HG02943 (cell line): ENCODE measurements at regions not wholly inside any gene's neighbourhood (a gene's known extent, or its start where the extent isn't known, plus 50 kb on each side); places are given as distances from the start of the nearest gene placed in this dataset.

ENCODE experiments used
- ATAC-seq: cut with Tn5 transposase; IDR thresholded peaks from one replicate; pipeline ENCODE4 v1.9.1; 2021; ENCODE audit warnings: mild to moderate bottlenecking, low read depth, moderate library complexity; ENCODE audit not compliant: unreplicated experiment

GRCh38 chr7:156490021-156490800 lies 150.4 kb upstream of the RNF32 start:
- no peak for ATAC-seq

DNA sequence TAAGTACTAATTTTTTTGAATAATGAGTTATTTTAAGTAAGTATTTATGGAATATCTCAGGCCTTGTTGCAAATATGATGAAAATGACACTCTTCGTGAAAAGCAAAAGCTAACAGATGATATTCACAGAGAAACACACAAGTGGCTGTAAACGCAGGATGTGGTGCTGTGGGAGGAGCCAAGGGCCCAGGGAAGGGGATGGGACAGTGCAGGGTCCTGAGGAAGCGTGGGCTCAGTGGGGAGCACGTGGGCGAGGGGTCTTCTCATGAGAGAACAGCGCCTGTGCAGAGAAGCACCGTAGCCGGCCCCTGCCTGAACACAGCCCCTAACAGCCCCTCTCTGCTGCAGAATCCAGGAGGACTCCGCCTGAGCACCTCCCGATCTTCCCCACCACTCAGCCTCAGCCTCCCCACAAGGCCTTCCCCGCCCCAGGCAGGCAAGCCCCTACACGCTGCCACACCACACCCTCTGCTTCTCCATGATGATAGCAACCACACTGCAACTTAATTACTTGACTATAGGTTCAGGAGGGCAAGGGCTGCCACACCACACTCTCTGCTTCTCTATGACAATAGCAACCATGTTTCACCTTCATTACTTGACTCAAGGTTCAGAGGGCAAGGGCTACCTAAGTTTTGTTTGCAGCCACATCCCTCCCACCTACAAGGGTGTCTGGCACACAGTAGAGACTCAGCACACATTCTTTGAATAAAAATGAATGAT lies 152.6 kb upstream of the RNF32 start:
- ATAC-seq = no peak

GRCh38 chr7:156480671-156481070 lies 159.9 kb upstream of the RNF32 start:
- ATAC-seq = no peak

DNA sequence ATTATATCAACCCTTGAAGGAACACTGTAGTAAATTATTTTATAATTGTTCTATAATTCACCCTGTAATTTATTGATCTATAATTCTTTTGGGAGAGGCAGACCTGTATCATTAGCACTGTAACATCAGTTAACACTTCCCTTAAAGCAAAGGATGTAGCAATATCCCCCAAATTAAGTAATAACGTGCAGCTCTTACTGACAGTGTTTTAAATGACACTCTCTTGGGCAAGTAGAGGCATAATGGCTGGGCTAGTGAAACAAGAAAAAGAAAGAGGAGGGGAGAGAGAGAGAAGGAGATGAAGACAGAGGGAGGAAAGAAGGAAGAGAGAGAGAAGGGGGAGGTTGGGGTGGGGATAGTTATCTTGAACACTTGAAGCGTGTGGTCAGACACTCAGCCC lies 161.0 kb upstream of the RNF32 start:
- ATAC-seq = no peak

- no peak for ATAC-seq
Measured at GRCh38 chr7:156478486-156478885, 162.1 kb upstream of the RNF32 start.

GRCh38 chr7:156475666-156476065 lies 164.9 kb upstream of the RNF32 start:
- no peak for ATAC-seq

- no peak for ATAC-seq
Measured at GRCh38 chr7:156475179-156475578, 165.4 kb upstream of the RNF32 start.

DNA sequence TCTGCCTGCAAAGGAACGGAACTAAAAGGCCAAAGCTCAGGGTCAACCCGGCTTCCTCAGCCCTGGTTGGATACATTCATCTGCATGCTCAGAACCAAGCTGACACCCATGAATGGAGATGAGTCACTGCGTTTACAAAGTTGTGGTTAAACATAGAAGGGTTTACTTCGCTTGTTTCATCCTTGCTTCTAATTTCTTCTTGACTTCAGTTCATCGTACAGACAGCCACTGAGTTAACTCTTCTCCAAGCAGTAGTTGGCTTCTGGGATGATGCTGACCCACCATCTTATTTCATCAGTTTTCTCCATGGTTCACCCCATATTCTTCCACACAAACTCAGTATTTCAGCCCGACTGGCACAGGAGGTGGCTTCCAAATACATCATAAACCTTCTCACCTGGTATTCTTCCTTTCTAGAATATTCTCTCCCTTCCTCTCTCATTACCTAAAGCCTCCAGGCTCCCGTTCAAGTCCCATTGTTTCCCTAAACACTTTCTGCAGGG lies 166.3 kb upstream of the RNF32 start:
- ATAC-seq = no peak

DNA sequence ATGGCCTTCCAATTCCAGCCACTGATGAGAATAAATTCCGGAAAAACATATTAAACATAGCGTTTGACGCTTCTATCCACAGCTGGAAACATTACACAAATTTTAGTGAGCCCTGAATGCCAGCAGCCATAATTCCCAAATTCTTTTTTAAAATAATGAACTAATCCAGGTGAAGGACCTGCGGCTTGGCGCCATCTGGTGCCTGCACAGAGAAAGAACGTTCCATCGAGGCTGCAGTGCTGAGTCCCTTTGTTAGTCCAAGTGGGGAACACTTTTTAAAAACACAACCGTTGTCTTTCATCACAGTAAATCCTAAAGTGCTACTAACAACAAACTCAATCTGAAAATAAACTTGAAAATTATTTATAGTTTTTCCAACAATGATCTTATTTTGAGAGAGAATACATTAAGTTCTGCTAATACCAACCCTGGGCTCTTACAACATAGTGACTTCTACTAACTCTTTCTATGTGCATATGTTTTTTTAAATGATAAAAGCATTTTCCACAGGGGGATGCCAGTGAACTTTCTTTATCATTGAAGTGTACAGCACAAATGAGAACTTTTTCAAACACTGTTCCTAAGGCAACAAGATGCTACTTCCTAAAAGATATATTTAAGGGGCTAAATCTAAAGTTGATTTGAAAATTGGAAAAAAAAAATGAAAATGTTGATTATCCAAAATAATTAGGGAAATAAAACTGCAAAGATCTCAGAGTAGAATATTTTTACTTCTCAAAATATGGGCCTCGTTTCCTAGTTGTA lies 166.9 kb upstream of the RNF32 start:
- ATAC-seq = no peak

DNA sequence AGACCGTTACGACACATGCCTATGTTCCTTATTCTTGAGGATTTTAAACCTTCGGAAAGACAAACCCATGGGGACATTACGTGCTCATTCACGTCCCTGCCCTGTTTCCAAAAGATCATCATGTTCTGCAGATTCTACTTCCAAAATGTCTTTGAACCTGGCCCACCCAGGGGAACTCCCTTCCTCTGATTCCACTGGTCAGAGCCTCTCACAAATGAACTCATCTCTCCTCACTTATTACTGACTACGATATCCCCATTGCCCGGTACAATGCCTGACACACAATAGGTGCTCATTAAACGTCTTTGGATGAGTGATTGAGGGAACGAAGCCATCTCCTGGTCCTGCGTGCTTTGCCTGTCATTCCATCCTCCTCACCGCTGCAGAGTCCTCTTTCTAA lies 168.3 kb upstream of the RNF32 start:
- ATAC-seq = no peak

DNA sequence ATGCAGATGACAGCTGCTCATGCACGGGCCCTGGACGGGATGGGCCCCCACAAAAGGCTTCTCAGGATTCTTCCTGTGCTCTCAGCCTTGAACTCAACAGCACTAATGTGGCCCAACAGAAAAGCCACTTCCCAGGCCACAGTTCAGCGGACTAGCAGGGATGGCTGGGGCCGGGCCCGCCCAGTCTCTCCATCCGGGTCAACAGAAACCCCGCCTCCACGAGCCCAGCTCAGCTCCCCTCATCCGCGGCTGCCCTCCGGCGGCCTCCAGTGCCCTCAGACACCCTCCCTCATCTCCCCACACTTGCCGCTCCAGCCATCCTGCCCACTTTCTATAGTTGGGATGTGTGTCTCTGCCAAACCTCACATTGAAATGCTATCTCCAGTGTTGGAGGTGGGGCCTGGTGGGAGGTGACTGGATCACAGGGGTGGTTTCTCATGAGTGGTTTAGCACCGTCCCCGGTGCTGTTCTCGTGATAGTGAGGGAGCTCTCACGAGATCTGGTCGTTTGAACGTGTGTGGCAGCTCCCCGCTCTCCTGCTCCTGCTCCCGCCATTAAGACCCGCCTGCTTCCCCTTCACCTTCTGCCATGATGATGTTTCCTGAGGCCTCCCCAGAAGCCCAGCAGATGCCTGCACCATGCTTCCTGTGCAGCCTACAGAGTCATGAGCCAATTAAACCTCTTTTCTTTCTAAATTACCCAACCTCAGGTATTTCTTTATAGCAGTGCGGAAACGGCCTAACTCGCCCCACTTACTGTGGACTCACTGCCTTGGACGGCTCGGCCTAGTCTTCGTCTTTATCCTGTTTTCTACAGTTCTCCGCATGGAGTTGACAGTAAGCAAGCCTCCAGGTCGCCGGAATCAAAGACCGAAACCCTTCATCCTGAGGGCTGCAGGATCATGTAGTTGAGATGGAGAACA lies 169.9 kb upstream of the RNF32 start:
- no peak for ATAC-seq

DNA sequence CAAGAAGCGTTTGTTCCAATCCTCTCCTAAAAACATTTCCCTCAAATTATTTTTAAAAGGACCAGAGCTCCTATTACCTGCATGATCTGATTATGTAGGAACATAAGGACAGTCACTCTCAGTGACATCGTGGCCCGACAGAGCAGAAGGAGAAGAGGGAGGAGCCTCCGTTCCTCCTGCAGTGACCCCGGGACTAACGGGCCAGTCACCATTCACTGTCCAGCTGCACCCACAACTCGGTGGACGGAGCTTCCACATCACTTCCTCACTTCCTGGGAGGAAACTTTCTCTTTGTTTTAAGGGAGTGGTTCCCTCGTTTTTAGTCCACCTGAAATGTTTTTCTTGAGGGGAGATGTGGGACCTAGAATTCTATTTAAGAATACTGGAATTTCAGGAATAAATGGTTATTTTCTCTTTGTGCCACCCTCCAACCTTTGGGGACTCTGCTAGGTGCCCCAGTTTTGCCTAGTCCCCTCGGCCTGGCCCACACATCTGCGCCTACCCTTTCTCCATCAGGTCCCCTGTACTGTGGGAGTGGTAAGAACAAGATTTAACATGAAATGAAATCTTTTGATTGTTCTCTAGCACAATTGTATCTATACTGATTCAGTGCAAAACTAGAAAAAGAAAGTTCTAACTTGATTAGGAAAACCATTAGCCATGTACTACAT lies 173.5 kb upstream of the RNF32 start:
- no peak for ATAC-seq

DNA sequence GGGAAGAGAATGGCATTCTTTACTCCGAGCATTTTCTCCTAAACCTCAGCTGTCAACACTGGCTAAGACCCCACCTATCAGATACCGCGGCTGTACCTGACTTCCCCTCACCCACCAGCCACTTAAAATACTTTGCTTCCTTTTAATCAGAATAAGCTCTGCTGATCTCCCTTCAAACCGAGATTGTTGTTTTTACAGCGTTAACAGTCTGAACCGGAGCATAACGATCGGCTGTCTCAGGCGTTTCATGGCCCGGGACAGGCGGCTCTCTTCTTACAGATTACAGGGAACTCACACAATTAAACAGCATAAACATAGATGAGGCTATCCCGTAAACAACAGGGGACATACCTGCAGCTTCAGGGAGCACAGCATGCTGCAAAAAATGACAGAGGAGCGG lies 174.3 kb upstream of the RNF32 start:
- no peak for ATAC-seq

- ATAC-seq = no peak
Measured at GRCh38 chr7:156465186-156465585, 175.4 kb upstream of the RNF32 start.

DNA sequence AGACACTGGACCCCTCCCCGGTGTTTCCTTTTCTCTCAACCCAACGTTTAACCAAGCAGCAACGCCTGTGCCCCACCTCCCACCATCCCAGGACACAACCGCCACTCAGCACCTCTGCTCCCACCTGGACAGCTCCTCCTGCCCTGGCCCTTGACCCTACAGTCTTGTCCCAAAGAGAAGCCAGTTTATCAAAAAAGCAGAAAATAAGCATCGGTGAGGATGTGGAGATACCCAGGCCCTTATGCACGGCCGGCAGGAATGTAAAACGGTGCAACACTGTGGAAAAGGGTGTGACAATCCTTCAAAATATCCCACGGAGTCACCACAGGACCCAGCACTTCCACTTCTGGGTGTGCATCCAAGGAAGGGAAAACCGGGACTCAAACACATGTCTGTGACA lies 176.2 kb upstream of the RNF32 start:
- no peak for ATAC-seq

DNA sequence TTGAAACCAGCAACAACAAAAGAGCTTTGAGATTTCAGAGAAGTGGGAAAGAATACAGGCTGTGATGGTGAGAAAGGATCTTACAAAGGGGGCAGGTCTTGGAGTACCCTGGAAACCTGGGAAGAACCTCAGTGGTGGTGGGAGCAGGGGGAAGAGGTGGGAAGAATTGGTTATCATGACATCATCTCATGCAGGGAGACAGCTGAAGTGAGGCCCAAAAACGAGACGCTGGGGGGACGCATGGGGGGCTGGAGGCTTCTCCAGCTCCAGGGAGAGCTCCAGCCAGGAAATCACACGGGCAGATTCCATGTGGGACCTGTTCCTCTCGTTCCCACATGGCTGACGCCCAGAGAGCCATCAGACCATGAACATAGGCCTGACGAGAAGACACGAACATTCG lies 177.3 kb upstream of the RNF32 start:
- no peak for ATAC-seq

GRCh38 chr7:156461881-156462665 lies 178.5 kb upstream of the RNF32 start:
- no peak for ATAC-seq

DNA sequence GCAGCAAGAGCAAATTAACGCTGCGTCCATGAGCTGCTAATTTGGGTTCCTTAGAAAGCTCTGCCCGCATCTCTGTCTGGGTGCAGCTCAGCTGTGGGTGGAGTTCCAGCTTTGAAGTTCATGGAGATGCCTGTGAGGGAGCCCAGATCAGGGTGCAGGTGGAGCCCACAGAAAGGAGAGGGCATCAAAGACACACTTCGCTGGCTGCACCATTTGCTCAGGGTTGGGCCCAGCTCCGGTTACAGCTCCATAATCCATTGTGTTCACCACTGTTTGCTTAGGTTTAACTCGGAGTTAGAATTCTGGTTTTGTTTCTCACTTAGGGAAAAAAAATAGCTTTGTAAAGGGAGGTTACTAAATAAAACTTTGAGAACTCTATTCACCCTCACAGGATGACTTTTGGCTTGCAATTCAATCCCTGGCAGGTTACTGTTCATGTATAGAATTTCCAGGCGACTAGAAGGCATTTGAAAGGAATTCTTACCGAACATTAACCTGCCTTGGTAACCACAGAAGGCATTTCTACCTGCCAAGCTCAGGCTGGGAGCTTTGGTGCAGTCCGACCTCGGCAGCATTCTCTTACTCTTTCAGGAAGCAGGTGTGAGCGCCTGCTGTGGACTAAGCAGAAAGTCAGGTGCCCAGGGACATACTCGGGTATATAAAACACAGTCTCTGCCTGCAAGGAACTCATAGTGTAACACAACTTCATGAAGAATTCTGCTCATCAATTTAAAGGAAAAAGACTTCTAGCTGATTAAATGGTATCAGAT lies 179.5 kb upstream of the RNF32 start:
- no peak for ATAC-seq
